NCI-H345 (cell line): ENCODE measurements at regions not wholly inside any gene's neighbourhood (a gene's known extent, or its start where the extent isn't known, plus 50 kb on each side); places are given as distances from the start of the nearest gene placed in this dataset.
"Not testable (repeated sequence)": the region's sequence is repeated elsewhere in the genome, so short reads cannot be mapped to it uniquely, and the experiment has no call there.

Experiments used
- DNase-seq: peaks from one replicate; lab custom pipeline; 2025; lab: John Stamatoyannopoulos, UW

DNA sequence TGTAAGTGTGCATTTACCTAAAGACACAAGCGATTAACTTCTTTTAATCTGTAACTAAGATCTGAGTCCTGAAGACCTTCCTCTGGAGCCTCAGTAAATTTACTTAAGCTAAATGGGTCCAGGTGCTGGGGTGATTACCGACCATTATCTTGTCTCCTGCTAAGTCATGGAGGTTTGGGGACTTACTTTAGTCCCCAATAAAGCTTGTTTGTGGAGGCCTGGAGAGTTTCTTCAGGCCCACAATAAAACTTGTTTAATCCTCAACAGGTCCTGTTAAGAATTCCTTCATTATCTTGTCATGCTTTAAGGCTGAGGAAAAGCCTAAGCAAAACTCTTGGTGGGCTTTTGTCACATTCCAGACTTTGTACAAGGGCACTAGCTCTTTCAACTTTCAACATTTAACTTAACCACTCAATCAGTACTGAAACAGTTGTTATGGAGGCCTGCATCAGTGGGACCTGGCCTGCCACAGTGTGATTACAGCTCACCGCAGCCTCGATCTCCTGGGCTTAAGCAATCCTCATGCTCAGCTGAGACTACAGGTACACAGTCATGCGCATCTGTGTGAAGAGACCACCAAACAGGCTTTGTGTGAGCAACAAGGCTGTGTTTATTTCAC lies 84.0 kb downstream of the FMO4 start:
- DNase-seq = no peak

DNA sequence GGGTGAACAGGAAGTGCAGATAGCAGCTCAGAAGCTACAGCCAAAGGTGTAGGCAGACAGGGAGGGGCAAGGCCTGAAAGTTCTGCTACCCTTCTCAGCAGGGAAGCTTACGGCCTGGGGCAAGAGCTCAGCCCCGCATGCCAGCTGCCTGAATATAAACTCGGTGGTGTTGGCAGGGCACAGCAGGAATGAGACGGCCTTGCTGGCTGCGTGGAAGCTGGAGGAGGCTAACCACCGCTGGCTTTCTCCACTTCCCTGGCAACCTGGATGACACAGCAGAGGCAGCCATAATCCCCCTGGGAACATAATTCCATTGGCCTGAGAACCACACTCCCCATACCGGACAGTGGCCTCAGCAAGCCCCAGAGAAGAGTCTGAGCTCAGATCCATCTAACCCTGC lies 81.9 kb upstream of the PRRC2C start:
- peak; percentile 38 for DNase-seq

DNA sequence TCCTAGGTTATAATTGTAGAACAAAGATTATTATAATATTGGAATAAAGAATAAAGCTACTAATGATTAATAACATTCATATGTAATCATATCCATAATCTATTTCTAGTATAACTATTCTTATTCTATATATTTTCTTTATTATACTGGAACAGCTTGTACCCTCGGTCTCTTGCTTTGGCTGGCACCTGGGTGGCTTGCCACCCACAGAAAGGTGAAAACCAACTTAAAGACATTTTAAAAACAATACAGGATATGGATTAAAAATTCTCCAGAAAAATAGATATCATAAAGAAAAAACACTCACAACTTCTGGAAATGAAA lies 80.0 kb upstream of the PRRC2C start:
- no peak for DNase-seq

DNA sequence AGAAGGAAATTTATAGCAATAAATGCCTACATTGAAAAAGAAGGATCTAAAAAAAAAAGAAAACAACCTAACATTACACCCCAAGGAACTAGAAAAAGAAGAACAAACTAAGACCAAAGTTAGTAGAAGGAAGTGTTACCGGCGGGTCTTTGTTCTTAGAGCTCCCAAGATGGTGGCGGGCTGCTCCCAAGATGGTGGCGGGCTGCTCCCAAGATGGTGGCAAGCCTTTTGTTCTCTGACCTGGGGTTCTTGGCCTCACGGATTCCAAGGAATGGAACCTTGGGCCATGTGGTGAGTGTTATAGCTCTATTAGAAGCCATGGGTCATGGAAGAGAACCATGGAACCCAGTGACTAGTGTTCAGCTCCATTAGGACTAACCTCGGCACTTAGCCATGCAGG lies 71.8 kb upstream of the PRRC2C start:
- DNase-seq = not testable (repeated sequence)

DNA sequence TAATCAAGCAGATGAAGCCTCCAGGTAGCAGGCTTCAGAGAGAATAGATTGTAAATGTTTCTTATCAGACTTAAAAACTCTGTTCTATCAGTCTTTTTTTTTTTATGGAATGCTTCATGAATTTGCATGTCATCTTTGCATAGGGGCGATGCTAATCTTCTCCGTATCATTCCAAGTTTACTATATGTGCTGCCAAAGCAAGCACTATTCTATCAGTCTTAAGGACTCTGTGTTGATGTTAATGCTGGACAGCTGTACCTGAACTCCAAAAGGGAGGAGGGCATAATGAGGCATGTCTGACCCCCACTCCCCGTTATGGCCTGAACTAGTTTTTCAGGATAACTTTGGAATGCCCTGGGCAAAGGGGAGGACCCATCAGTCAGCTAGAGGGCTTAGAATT lies 66.8 kb upstream of the PRRC2C start:
- no peak for DNase-seq

DNA sequence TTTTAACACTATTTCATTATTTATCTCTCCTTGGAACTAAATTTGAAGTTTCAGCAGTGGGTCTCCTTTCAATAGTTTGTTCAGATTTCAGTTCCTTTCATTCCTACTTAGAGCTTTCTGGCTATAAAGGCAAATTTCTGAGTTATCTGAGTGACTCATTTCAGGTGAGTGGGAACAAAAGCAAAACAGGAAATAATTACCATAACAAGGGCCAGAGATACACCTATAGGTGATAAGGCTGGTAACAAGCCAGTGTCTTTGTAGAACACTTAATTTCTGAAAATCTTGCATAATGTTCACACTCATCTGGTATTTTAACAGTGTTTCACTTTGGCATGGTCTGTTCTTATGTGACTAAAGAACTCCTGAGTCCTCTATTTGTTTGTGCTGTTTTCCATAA lies 64.5 kb upstream of the PRRC2C start:
- DNase-seq = no peak

DNA sequence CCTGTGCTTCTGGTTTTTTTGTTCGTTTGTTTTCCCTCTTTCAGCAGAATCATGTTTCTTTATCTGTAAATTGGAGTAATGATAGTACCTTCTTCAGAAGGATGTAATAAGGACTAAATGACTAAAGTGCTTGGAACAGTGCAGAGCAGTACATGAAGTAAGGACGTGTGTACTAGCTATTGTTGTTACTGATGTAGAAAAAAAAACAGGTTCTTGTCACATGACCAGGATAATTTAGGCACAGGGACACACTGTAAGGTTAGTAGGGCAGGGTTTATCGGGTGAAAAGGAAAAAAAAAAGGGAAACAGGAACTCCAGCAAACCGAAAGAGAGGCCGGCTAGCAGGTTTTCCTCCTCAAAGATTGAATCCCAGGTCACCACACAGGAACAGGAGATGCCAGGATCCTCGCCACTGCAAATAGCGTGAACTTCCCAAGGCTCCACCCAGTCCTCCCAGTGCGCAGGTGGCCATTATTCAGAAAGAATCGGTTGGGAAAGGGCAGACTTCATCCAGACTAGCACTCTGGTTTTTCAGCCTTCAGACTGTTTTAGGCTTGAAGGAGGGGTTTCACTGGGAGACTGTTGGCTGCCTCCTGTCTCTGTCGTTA lies 63.8 kb upstream of the PRRC2C start:
- DNase-seq = no peak

DNA sequence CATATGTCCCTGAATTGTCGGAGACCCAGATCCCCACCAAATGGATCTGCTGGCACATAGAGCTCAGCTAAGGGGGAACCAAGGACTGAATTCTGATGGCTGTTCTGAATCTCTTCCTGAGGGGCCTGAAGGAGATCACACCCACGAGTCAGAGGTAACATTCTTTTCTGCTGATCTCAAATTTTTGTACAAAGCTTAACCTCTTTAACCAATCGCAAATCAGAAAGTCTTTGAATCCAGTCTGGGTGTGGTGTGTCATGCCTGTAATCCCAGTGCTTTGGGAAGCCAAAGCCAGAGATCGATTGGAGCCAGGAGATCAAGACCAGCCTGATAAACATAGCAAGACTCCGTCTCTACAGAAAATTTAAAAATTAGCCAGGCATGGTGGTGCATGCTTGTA lies 62.8 kb upstream of the PRRC2C start:
- DNase-seq = no peak

DNA sequence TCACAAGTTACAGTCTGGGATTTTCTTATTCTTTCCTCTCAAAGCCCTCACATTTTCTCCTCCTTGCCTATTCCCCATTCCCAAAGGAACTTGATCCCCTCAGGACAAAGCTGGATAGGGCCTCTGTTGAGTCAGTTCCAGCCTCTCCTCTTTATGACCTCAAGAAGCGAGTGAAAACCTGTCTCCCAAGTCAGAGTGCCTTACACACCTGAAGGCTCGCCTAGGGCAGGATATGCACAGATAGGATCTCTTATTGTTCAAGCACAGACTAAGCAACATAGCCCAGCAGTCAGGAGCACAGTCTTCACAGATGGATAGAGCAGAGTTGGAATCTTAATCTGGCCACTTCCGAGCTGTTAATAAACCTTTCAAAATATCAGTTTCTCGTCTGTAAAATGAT lies 60.8 kb upstream of the PRRC2C start:
- DNase-seq = no peak

DNA sequence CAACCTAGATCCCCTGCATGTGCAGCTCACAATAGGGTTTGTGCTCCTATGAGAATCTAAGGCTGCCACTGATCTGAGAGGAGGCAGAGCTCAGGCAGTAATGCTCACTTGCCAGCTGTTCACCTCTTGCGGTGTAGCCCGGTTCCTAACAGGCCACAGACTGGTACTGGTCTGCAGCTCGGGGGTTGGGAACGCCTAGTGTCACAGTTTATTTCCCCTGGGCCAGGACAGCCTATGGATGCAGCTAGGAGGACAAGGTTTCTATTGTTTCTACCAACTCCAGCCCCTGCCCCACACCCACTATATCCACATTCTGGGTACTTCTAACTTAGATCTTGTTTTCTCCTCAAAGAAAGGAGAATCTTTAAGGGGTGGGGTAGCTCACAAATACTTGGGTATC lies 58.7 kb upstream of the PRRC2C start:
- DNase-seq = no peak

DNA sequence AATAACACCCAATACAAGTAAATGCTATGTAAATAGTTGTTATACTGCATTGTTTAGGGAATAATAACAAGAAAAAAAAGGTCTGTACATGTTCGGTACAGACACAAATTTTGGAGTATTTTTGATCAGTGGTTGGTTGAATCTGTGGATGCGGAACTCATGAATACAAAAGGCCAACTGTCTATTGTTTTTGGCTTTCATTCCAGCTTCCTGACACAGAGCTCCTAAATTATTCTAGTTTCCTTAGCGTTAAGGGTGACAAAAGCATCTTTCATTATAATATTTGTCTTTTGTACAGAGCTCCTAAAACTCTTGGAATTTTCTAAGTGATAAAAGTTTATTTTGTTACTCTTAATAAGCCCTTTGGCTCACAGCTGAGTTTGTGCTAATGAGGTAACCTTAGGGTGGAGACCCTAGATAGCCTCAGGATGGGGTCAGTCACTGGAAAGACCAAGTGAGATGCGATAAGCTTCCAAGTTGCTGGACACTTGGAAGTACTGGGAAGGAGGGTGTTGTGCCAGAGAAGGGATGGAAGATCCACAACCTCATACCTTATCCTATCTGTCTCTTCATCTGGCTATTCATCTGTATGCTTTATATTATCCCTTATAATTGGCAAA lies 57.4 kb upstream of the PRRC2C start:
- no peak for DNase-seq

DNA sequence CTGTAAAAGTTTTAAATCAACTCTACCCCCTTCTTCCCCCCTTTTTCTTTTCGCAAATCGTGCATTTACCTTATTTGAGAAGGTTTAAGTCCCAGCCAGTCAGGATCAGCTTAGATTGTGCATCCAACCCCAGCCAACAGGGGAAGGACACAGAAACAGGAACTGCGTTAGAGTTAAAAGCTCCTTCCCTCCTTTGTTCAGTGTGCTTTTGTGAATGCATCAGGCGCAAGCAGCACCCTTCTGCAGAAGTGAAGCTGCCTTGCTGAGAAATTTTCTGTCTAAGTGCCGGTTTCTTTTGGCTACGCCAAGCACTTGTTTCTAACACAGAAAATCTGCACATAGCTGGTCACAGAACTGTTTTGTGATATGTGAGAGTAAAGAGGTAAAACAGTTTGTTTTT lies 56.2 kb upstream of the PRRC2C start:
- no peak for DNase-seq

DNA sequence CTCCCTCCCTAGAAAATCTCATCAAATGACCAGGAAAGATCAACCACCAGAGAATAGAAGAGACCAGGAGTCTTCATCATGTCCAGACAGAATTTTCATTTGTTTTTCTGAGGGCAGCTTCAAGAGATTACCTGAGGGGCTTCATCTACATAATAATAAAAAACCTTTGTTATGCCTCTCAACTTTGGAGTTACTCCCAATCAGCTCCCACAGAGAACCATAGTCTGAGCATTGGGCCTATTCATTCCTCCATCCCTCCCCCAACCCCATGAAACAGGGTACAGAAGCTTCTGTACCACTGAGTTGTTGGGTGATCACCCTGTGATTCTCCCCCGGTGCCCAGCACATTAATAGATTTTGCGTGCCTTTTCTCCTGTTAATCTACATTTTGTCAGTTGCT lies 53.3 kb upstream of the PRRC2C start:
- no peak for DNase-seq

DNA sequence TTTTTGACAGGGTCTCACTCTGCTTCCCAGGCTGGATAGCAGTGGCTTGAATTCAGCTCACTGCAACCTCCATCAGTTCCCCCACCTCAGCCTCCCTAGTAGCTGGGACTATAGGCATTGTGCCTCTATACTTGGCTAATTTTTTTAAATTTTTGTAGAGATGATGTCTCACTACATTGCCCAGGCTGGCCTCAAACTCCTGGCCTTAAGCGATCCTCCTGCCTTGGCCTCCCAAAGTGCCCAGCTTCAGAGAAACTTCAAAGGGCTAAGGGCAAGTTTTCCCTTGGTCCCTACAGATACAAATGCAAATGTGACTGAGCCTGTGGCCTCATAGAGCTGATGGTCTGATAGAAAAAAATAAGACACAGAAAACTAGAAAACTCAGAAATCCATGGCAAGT lies 52.9 kb upstream of the PRRC2C start:
- no peak for DNase-seq

DNA sequence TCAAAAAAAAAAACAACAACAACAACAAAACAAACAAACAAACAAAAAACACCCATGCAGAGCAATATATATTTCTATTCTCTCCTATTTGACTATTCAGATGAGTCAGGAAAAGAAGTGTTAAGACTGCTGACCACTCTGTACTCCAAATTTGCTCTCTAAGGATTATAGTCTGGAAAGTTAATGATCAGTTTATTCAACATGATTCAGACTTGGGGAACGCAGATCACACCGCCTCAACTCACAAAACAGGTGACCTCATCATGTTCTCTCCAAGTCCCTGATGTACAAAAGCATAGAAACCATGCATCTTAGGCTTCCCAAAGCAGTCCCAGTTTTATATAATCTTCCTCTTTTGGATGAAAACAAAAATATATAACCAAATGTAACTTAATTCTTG lies 51.9 kb upstream of the PRRC2C start:
- DNase-seq = no peak

DNA sequence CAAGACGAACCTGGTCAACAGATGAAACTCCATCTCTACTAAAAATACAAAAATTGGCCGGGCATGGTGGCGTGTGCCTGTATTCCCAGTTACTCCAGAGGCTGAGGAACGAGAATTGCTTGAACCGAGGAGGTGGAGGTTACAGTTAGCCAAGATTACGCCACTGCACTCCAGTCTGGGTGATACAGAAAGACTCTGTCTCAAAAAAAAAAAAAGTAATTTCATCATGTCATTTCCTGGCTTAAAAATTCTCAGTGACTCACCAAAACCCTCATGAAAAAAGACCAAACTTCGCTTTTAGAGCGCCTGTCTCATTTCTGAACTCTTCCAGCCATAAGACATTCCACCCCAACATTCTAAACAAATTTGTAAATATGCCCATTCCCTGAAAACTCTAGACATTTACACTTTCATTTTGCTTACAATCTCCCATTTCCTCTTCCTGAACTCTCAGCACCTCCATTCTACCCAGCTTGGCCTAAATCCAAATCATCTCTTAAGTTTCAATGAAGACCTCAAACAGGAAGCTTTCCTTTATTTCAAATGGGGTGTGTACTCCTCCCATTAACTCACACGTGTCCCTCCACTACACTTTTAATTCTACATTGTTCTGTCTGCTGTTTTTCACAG lies 50.5 kb upstream of the PRRC2C start:
- peak; percentile 5 for DNase-seq
